ENCODE measurements at regions not wholly inside any gene's neighbourhood (a gene's known extent, or its start where the extent isn't known, plus 50 kb on each side); places are given as distances from the start of the nearest gene placed in this dataset.

DNA sequence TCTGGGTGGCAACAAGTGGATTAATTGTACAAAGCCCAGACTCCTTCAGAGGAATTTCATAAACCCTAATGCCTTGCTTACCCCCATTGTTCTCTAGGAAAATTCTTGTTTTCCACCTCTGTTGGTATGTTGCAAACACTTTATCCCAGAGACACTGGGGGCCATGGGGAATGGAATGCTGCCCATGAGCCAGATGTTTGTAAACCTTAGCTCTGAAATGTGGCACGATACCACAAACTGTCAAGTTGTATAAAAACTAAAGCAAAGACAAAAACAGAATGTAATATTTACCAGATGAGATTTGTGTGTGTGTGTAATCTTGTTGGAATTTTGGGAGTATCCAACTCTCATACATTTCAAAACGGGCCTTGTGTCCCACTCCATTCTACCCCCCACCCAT is 465.0 kb downstream of the EBF1 start:
- TF ChIP-seq CTCF (conservative IDR thresholded peaks at IDR 0.05; ENCODE audit: low read length) (no peak), EZH2phosphoT487 (IDR thresholded peaks at IDR 0.05; ENCODE audit: borderline replicate concordance, low read depth, low read length) (no peak)
